Neuronal stem cell (in vitro differentiated cells): ENCODE measurements at regions not wholly inside any gene's neighbourhood (a gene's known extent, or its start where the extent isn't known, plus 50 kb on each side); places are given as distances from the start of the nearest gene placed in this dataset.

Experiments
- DNase-seq: peaks from one replicate; pipeline ENCODE4 v3.0.0-alpha.2; 2013; ENCODE audit warnings: low spot score
- H2AFZ ChIP-seq: one replicate; pipeline ENCODE4 v1.6.1; 2013; ENCODE audit warnings: mild to moderate bottlenecking, low read length, inconsistent platforms
- H2AK5ac ChIP-seq: 2 replicates; pipeline ENCODE4 v1.6.1; 2013; ENCODE audit warnings: low read depth, mild to moderate bottlenecking, inconsistent platforms, low read length, moderate library complexity, mixed read lengths
- H2BK120ac ChIP-seq: 2 replicates; pipeline ENCODE4 v1.6.1; 2013; ENCODE audit warnings: low read depth, mild to moderate bottlenecking, inconsistent platforms, low read length, moderate library complexity, mixed read lengths
- H2BK12ac ChIP-seq: one replicate; pipeline ENCODE4 v1.6.1; 2013; ENCODE audit warnings: low read length, inconsistent platforms
- H2BK15ac ChIP-seq: 2 replicates; pipeline ENCODE4 v1.6.1; 2013; ENCODE audit warnings: mild to moderate bottlenecking, low read length, inconsistent platforms, mixed read lengths
- H2BK5ac ChIP-seq: one replicate; pipeline ENCODE4 v1.6.1; 2013; ENCODE audit warnings: inconsistent platforms, mild to moderate bottlenecking, low read length, moderate library complexity
- H3K14ac ChIP-seq: one replicate; pipeline ENCODE4 v1.6.1; 2013; ENCODE audit warnings: low read length, inconsistent platforms
- H3K18ac ChIP-seq: 2 replicates; pipeline ENCODE4 v1.6.1; 2013; ENCODE audit warnings: low read length, inconsistent platforms
- H3K23ac ChIP-seq: 2 replicates; pipeline ENCODE4 v1.6.1; 2013; ENCODE audit warnings: low read depth, mild to moderate bottlenecking, mixed read lengths, low read length, inconsistent platforms; ENCODE audit not compliant: poor library complexity
- H3K27ac ChIP-seq: replicated peaks from 3 replicates; pipeline ENCODE4 v1.5.1; 2013; ENCODE audit warnings: low read length, inconsistent platforms
- H3K27me3 ChIP-seq, 3 experiments: 2 replicates each; pipeline ENCODE4 v1.6.1; 2013; ENCODE audit warnings: low read length in 3 of 3, mild to moderate bottlenecking in 2 of 3, inconsistent platforms in 1 of 3, low read depth in 1 of 3, mixed read lengths in 1 of 3, moderate library complexity in 1 of 3; ENCODE audit not compliant: control insufficient read depth in 3 of 3, insufficient read depth in 3 of 3
- H3K36me3 ChIP-seq, 2 donors: replicated peaks in 1 of 2; 2 replicates each; pipeline ENCODE4 v1.6.1; 2013; ENCODE audit warnings: low read length in 2 of 2; ENCODE audit not compliant: control insufficient read depth in 2 of 2, insufficient read depth in 2 of 2
- H3K4ac ChIP-seq: 2 replicates; pipeline ENCODE4 v1.6.1; 2013; ENCODE audit warnings: inconsistent platforms, mild to moderate bottlenecking, low read length, moderate library complexity
- H3K4me1 ChIP-seq, 2 donors: 1 replicate in 1 of 2; 2 replicates in 1 of 2; pipeline ENCODE4 v1.6.1; 2013; ENCODE audit warnings: low read length in 2 of 2, low read depth in 1 of 2; ENCODE audit not compliant: control insufficient read depth in 2 of 2, insufficient read depth in 1 of 2
- H3K4me2 ChIP-seq: one replicate; pipeline ENCODE4 v1.6.1; 2013; ENCODE audit warnings: mild to moderate bottlenecking, low read length, inconsistent platforms; ENCODE audit not compliant: insufficient read depth, poor library complexity, severe bottlenecking
- H3K4me3 ChIP-seq, 2 donors: 2 replicates each; pipeline ENCODE4 v1.5.1; 2013; ENCODE audit warnings: low read length in 2 of 2, mild to moderate bottlenecking in 2 of 2, inconsistent platforms in 1 of 2, moderate library complexity in 1 of 2
- H3K79me1 ChIP-seq: one replicate; pipeline ENCODE4 v1.6.1; 2013; ENCODE audit warnings: low read depth, mild to moderate bottlenecking, inconsistent platforms, low read length, moderate library complexity
- H3K9ac ChIP-seq: one replicate; pipeline ENCODE4 v1.6.1; 2013; ENCODE audit warnings: mild to moderate bottlenecking, low read depth, low read length, inconsistent platforms; ENCODE audit not compliant: poor library complexity
- H3K9me3 ChIP-seq, 2 donors: replicated peaks in 1 of 2; 2 replicates each; pipeline versions ENCODE3 to v1.6.1; 2013; ENCODE audit warnings: low read length in 2 of 2, mild to moderate bottlenecking in 2 of 2, inconsistent platforms in 1 of 2, low read depth in 1 of 2, mixed read lengths in 1 of 2, moderate library complexity in 1 of 2; ENCODE audit not compliant: control insufficient read depth in 2 of 2, insufficient read depth in 1 of 2
- H4K8ac ChIP-seq: one replicate; pipeline ENCODE4 v1.6.1; 2013; ENCODE audit warnings: low read depth, mild to moderate bottlenecking, inconsistent platforms, low read length, moderate library complexity
- H4K91ac ChIP-seq: one replicate; pipeline ENCODE4 v1.6.1; 2013; ENCODE audit warnings: low read length, low read depth, mild to moderate bottlenecking, inconsistent platforms; ENCODE audit not compliant: poor library complexity
- WGBS, 2 donors: extraction: QIAGEN DNeasy Blood & Tissue Kit; methylation state at CpG; one replicate each; pipeline ENCODE4 v1.1.7; 2013; ENCODE audit warnings: missing lambda C conversion rate in 2 of 2, mixed read lengths in 1 of 2; ENCODE audit not compliant: insufficient read length in 2 of 2, insufficient replicate concordance in 1 of 2; ENCODE audit errors: extremely low coverage in 2 of 2; 5-methylcytosine and 5-hydroxymethylcytosine counted together

GRCh38 chr2:195500879-195501278 lies 156.1 kb upstream of the SLC39A10 start:
- Histone ChIP-seq H2AK5ac (no peak overlapping the region), H3K14ac (no peak overlapping the region), H3K36me3 (no peaks in the 10 kb centered on the region), H3K79me1 (no peaks in the 10 kb centered on the region), H2BK12ac (no peak overlapping the region), H2BK15ac (no peak overlapping the region), H2BK120ac (no peak overlapping the region), H3K18ac (no peak overlapping the region), H2BK5ac (no peak overlapping the region), H3K9ac (no peak overlapping the region), H2AFZ (no peak overlapping the region), H4K8ac (no peak overlapping the region), H3K27me3 (no peaks in the 10 kb centered on the region), H3K27ac (no peak overlapping the region), H3K4ac (no peak overlapping the region), H3K4me1 (no peaks in the 10 kb centered on the region), H3K23ac (no peak overlapping the region), H3K9me3 (no peaks in the 10 kb centered on the region), H3K4me3 (no peak overlapping the region), H3K4me2 (no peak overlapping the region), H4K91ac (no peak overlapping the region)
- no peak for DNase-seq
- no CpG with 5 or more reads among the region's 2 CpGs for WGBS, 2 donors

- H3K79me1 ChIP-seq = no peaks in the 10 kb centered on the region
- no CpG with 5 or more reads among the region's 3 CpGs for WGBS, 2 donors
These were observed 158.1 kb upstream of the SLC39A10 start for GRCh38 chr2:195498839-195499490.

DNA sequence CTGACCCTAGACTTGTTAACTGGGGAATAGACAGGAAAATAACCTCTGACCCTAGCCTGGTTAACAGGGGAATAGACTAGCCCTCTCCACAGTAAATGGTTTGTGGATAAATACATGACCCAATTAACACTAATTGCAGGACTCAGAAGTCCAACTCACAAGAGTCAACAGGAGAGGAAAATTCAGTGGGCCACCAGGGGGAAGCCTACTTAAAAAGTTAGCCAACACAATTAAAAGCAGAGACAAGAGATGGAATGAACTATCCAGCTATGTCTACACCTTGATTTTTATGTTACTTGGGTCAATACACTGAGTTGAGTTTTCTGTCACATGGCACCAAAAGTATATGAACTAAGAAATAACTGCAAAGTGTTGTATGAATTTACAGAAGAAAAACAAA lies 158.8 kb upstream of the SLC39A10 start:
- H3K14ac ChIP-seq = no peak overlapping the region
- H3K79me1 ChIP-seq = no peaks in the 10 kb centered on the region
- H2BK120ac ChIP-seq = no peak overlapping the region
- H3K4me3 ChIP-seq = no peak overlapping the region
- H4K91ac ChIP-seq = no peak overlapping the region
- no peaks in the 10 kb centered on the region for H3K9me3 ChIP-seq
- peak; percentile 9 for DNase-seq
- no peak overlapping the region for H2BK5ac ChIP-seq
- H2BK12ac ChIP-seq = no peak overlapping the region
- H3K27me3 ChIP-seq = no peaks in the 10 kb centered on the region
- no peak overlapping the region for H3K18ac ChIP-seq
- H3K9ac ChIP-seq = no peak overlapping the region
- H3K4me1 ChIP-seq = no peaks in the 10 kb centered on the region
- H2BK15ac ChIP-seq = no peak overlapping the region
- H3K4ac ChIP-seq = no peak overlapping the region
- H3K4me2 ChIP-seq = no peak overlapping the region
- H3K23ac ChIP-seq = no peak overlapping the region
- H4K8ac ChIP-seq = no peak overlapping the region
- H3K36me3 ChIP-seq = no peaks in the 10 kb centered on the region
- no peak overlapping the region for H2AFZ ChIP-seq
- no peak overlapping the region for H3K27ac ChIP-seq
- no peak overlapping the region for H2AK5ac ChIP-seq

More at GRCh38 chr2:195498839-195499490, 158.1 kb upstream of the SLC39A10 start:
- no peak for DNase-seq
- Histone ChIP-seq H2AK5ac (no peak overlapping the region), H3K27ac (no peak overlapping the region), H2BK120ac (no peak overlapping the region), H2BK15ac (no peak overlapping the region), H3K9me3 (no peaks in the 10 kb centered on the region), H3K18ac (no peak overlapping the region), H3K4ac (no peak overlapping the region), H3K23ac (no peak overlapping the region), H3K4me1 (no peaks in the 10 kb centered on the region), H3K27me3 (no peaks in the 10 kb centered on the region), H3K14ac (no peak overlapping the region), H2BK5ac (no peak overlapping the region), H3K36me3 (no peaks in the 10 kb centered on the region), H3K4me3 (no peak overlapping the region), H4K91ac (no peak overlapping the region), H4K8ac (no peak overlapping the region), H2AFZ (no peak overlapping the region), H2BK12ac (no peak overlapping the region), H3K4me2 (no peak overlapping the region), H3K9ac (no peak overlapping the region)

GRCh38 chr2:195496991-195497390 lies 160.0 kb upstream of the SLC39A10 start:
- Histone ChIP-seq H2BK12ac (no peak overlapping the region), H3K18ac (no peak overlapping the region), H4K8ac (no peak overlapping the region), H2AK5ac (no peak overlapping the region), H2BK120ac (no peak overlapping the region), H3K4ac (no peak overlapping the region), H3K4me3 (no peak overlapping the region), H3K36me3 (no peaks in the 10 kb centered on the region), H3K9me3 (no peaks in the 10 kb centered on the region), H3K23ac (no peak overlapping the region), H3K4me1 (no peaks in the 10 kb centered on the region), H2BK5ac (no peak overlapping the region), H4K91ac (no peak overlapping the region), H3K9ac (no peak overlapping the region), H3K4me2 (no peak overlapping the region), H2AFZ (no peak overlapping the region), H3K27me3 (no peaks in the 10 kb centered on the region), H3K14ac (no peak overlapping the region), H2BK15ac (no peak overlapping the region), H3K27ac (no peak overlapping the region), H3K79me1 (no peaks in the 10 kb centered on the region)
- WGBS, 2 donors = no CpG with 5 or more reads among the region's 2 CpGs
- DNase-seq = no peak
